ENCODE measurements at regions not wholly inside any gene's neighbourhood (a gene's known extent, or its start where the extent isn't known, plus 50 kb on each side); places are given as distances from the start of the nearest gene placed in this dataset.
A peak's percentile ranks its signal among the peaks of the same experiment; 100 is the strongest.

GRCh38 chr6:97775012-97775411, 492.0 kb upstream of the MMS22L start:
- no peaks in the 10 kb centered on the region for H3K27me3 ChIP-seq (replicated peaks in 1 of 4; ENCODE audit: control insufficient read depth in 3 of 4, extremely low read depth in 1 of 4, insufficient read depth in 3 of 4, low read length in 3 of 4)
- H3K4me2 ChIP-seq (ENCODE audit: insufficient read depth in 1 of 2, low read depth in 2 of 2, low read length in 2 of 2): no peak overlapping the region
- H3K9ac ChIP-seq (replicated peaks in 1 of 4; ENCODE audit: extremely low read depth in 1 of 4, low read depth in 3 of 4, low read length in 3 of 4): no peak overlapping the region
- no peaks in the 10 kb centered on the region for H3K23me2 ChIP-seq (ENCODE audit: low read depth, low read length)
- peak overlapping the region; percentile 74; the same call in 1 of the 2 replicates for H3K18ac ChIP-seq (ENCODE audit: extremely low read depth, low read length)
- CTCF ChIA-PET (ENCODE audit: partially characterized antibody): interaction anchor here (1.1 kb wide), 1 partner anchor 32 kb away, joined by 3 read pairs; no protein-coding TSS in a partner anchor
- peaks cover 0 to 11% (median 0%) of the 10 kb centered on the region in 4 experiments; a peak in 1 of 8 replicates for H3K36me3 ChIP-seq (ENCODE audit: control insufficient read depth in 2 of 4, insufficient read depth in 4 of 4, low read length in 3 of 4)
- no peak for TF ChIP-seq CBX5 (IDR thresholded peaks at IDR 0.05; ENCODE audit: low read depth, low read length)
- no peak for TF ChIP-seq SP2 (IDR thresholded peaks at IDR 0.05; ENCODE audit: low read length)
- TF ChIP-seq JUND (IDR thresholded peaks at IDR 0.05; ENCODE audit: low read length): no peak
- TF ChIP-seq PHF8 (conservative IDR thresholded peaks at IDR 0.05; ENCODE audit: low read depth, low read length): no peak
- no peak for TF ChIP-seq TEAD4 (IDR thresholded peaks at IDR 0.05; ENCODE audit: low read depth, low read length)
- no peak for TF ChIP-seq HDAC6 (IDR thresholded peaks at IDR 0.05; ENCODE audit: low read depth, low read length)
- TF ChIP-seq GABPA (IDR thresholded peaks at IDR 0.05; ENCODE audit: borderline replicate concordance, insufficient read depth, low read length): no peak
- no peak for TF ChIP-seq POLR2AphosphoS5 (IDR thresholded peaks at IDR 0.05; ENCODE audit: low read depth, low read length)
- TF ChIP-seq ASH2L (IDR thresholded peaks at IDR 0.05; ENCODE audit: low read length): no peak
- no peak for TF ChIP-seq SAP30 (IDR thresholded peaks at IDR 0.05; ENCODE audit: insufficient read depth, insufficient replicate concordance, low read length)
- TF ChIP-seq FOSL1 (IDR thresholded peaks at IDR 0.05; ENCODE audit: insufficient read depth, low read depth, low read length): no peak
- TF ChIP-seq RXRA (IDR thresholded peaks at IDR 0.05; ENCODE audit: insufficient read depth, low read depth, low read length): no peak
- 91% methylated on average over 5 of the region's 5 CpGs; no CpG with 5 or more reads in 1 of the 2 experiments for WGBS, 2 experiments (ENCODE audit: extremely low coverage in 1 of 2, insufficient coverage in 1 of 2, insufficient read length in 1 of 2, insufficient replicate concordance in 2 of 2, low coverage in 1 of 2, low lambda C conversion rate in 2 of 2, missing lambda C conversion rate in 1 of 2)
- peak overlapping the region; percentile 77 for H2BK12ac ChIP-seq (ENCODE audit: low read depth, low read length)
- no peak for DNase-seq (ENCODE audit: low read depth in 1 of 2, low spot score in 2 of 2)
- no peak overlapping the region for H3K4me3 ChIP-seq (ENCODE audit: extremely low read depth in 1 of 4, insufficient read depth in 2 of 4, low read depth in 3 of 4, low read length in 4 of 4)
- no peak overlapping the region for H3K27ac ChIP-seq (ENCODE audit: low read depth, low read length)
- H2AK5ac ChIP-seq (ENCODE audit: low read depth, low read length): peak overlapping the region; percentile 90; the same call in 1 of the 2 replicates
- H3K4ac ChIP-seq (replicated peaks; ENCODE audit: insufficient read length, low read depth, low read length): peak overlapping the region; percentile 82
- H3K79me2 ChIP-seq (ENCODE audit: control insufficient read depth in 1 of 2, insufficient read depth in 2 of 2, low read length in 2 of 2): no peaks in the 10 kb centered on the region
- peak overlapping the region; percentile 75 for H4K8ac ChIP-seq (ENCODE audit: extremely low read depth, insufficient read depth, low read length)
- H4K20me1 ChIP-seq (replicated peaks in 1 of 2; ENCODE audit: control insufficient read depth in 1 of 2, insufficient read depth in 2 of 2, low read length in 2 of 2): no peaks in the 10 kb centered on the region
- no peak overlapping the region for H3K14ac ChIP-seq (ENCODE audit: insufficient read length)
- H3K23ac ChIP-seq (ENCODE audit: insufficient read length): no peak overlapping the region
- H2BK120ac ChIP-seq (replicated peaks; ENCODE audit: low read depth, low read length): peak overlapping the region; percentile 52
- POLR2A ChIA-PET (ENCODE audit: partially characterized antibody): interaction anchor here (0.9 kb wide), 1 partner anchor 9 kb away, joined by 3 read pairs; no protein-coding TSS in a partner anchor
- H4K91ac ChIP-seq (replicated peaks; ENCODE audit: insufficient read length, low read length): peak overlapping the region; percentile 56
- H3K4me1 ChIP-seq (replicated peaks in 1 of 4; ENCODE audit: control insufficient read depth in 3 of 4, insufficient read depth in 4 of 4, low read length in 3 of 4): peaks cover 0 to 13% (median 6%) of the 10 kb centered on the region in 4 experiments; a peak in 3 of 7 replicates
- no peaks in the 10 kb centered on the region for H3K9me3 ChIP-seq (ENCODE audit: insufficient read depth in 2 of 2, low read depth in 1 of 2, low read length in 1 of 2)
- H2BK20ac ChIP-seq (ENCODE audit: low read length): peak overlapping the region; percentile 24
- H3K79me1 ChIP-seq (ENCODE audit: low read depth, low read length): no peaks in the 10 kb centered on the region
- no peak overlapping the region for H2BK15ac ChIP-seq (ENCODE audit: low read length)
- no peak overlapping the region; the same call in 1 of the 2 replicates for H2AFZ ChIP-seq (ENCODE audit: low read length)
- H4K5ac ChIP-seq (ENCODE audit: insufficient read length, low read depth, low read length): peak overlapping the region; percentile 13
- H3K56ac ChIP-seq (replicated peaks; ENCODE audit: insufficient read length, low read depth, low read length): no peak overlapping the region
- H2BK5ac ChIP-seq (ENCODE audit: low read depth, low read length): peak overlapping the region; percentile 79
- FAIRE-seq: no peak
